Activated CD4-positive, alpha-beta T cell treated with anti-CD3 and anti-CD28 coated beads, Interleukin-2, amount 10 ng/mL, durations not matched to agents 7 days and 5 days (primary cell): ENCODE measurements at regions not wholly inside any gene's neighbourhood (a gene's known extent, or its start where the extent isn't known, plus 50 kb on each side); places are given as distances from the start of the nearest gene placed in this dataset.
"Not testable (repeated sequence)": the region's sequence is repeated elsewhere in the genome, so short reads cannot be mapped to it uniquely, and the experiment has no call there.

Experiments
- CTCF ChIA-PET: fragments of 350-600 bp; sonication (Branson Sonifier 250); formaldehyde crosslinking; loops from one replicate; lab custom pipeline; 2021; ENCODE audit warnings: antibody characterized with exemption; lab: Charles Lee
- POLR2A ChIA-PET: fragments of 350-600 bp; sonication (Branson Sonifier 250); formaldehyde crosslinking; loops from one replicate; lab custom pipeline; 2021; ENCODE audit warnings: antibody characterized with exemption; lab: Charles Lee
- DNase-seq: peaks from one replicate; pipeline ENCODE4 v3.0.0-alpha.2; 2020
- H3K27ac Mint-ChIP-seq: one replicate; pipeline ENCODE4 v1.8.0; 2021; ENCODE audit warnings: mild to moderate bottlenecking, moderate library complexity, mixed read lengths
- H3K27me3 Mint-ChIP-seq: one replicate; pipeline ENCODE4 v1.8.0; 2021; ENCODE audit warnings: mixed read lengths
- H3K36me3 Mint-ChIP-seq: one replicate; pipeline ENCODE4 v1.8.0; 2021; ENCODE audit warnings: low read depth, mixed read lengths
- H3K4me1 Mint-ChIP-seq: one replicate; pipeline ENCODE4 v1.8.0; 2021; ENCODE audit warnings: mixed read lengths
- H3K4me3 Mint-ChIP-seq: one replicate; pipeline ENCODE4 v1.8.0; 2021; ENCODE audit warnings: mild to moderate bottlenecking, moderate library complexity, mixed read lengths
- H3K9me3 Mint-ChIP-seq: one replicate; pipeline ENCODE4 v1.8.0; 2021; ENCODE audit warnings: mixed read lengths

- peaks cover 56% of the 10 kb centered on the region for H3K27me3 Mint-ChIP-seq
- CTCF ChIA-PET = interaction anchor here (0.7 to 1.3 kb wide), 2 partner anchors 9 to 10 kb away, joined by 3 read pairs; no protein-coding TSS in a partner anchor
- H3K4me1 Mint-ChIP-seq = no peaks in the 10 kb centered on the region
- POLR2A ChIA-PET = no interaction called here
- H3K27ac Mint-ChIP-seq = no peak overlapping the region
- H3K9me3 Mint-ChIP-seq = peaks cover 8% of the 10 kb centered on the region
- no peaks in the 10 kb centered on the region for H3K36me3 Mint-ChIP-seq
- no peak overlapping the region for H3K4me3 Mint-ChIP-seq
- no peak for DNase-seq
Observed at GRCh38 chr1:47529520-47530098, 91.8 kb downstream of the FOXD2 start.

- Mint-ChIP-seq H3K4me1 (no peaks in the 10 kb centered on the region), H3K9me3 (peaks cover 6% of the 10 kb centered on the region), H3K4me3 (peak overlapping the region; percentile 10), H3K27ac (no peak overlapping the region), H3K27me3 (peaks cover 50% of the 10 kb centered on the region), H3K36me3 (no peaks in the 10 kb centered on the region)
- no peak for DNase-seq
- ChIA-PET POLR2A (no interaction called here), CTCF (no interaction called here)
Observed at GRCh38 chr1:47532921-47533792, 95.3 kb downstream of the FOXD2 start.

DNA sequence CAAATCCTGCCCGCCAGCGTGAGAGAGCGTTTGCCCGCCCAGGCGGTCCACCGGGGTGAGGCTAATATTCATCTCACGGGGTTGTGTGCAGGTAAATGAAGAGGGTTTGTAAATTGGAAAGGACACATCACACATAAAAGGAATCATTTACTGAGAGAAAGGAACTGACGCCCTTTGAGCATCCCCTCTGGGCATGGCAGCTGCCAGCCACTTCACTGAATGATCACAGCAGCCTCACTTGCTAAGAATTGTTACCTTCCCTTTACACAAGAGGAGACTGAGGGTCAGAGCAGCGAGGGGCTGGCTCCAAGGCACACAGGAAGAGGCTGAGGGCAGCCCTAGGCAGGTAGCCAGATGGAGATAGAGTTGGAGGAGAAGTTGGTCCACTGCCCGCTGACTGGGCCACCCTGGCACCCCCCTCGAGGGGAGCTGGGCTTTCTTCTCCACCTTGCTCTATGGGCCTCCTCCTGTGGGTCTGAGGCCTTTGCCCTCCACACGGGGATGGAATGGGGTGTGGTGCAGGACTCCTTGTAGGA lies 96.0 kb downstream of the FOXD2 start:
- peaks cover 5% of the 10 kb centered on the region for H3K9me3 Mint-ChIP-seq
- CTCF ChIA-PET = no interaction called here
- DNase-seq = no peak
- POLR2A ChIA-PET = no interaction called here
- H3K27me3 Mint-ChIP-seq = peaks cover 53% of the 10 kb centered on the region
- H3K4me3 Mint-ChIP-seq = no peak overlapping the region
- no peaks in the 10 kb centered on the region for H3K4me1 Mint-ChIP-seq
- no peaks in the 10 kb centered on the region for H3K36me3 Mint-ChIP-seq
- H3K27ac Mint-ChIP-seq = no peak overlapping the region

DNA sequence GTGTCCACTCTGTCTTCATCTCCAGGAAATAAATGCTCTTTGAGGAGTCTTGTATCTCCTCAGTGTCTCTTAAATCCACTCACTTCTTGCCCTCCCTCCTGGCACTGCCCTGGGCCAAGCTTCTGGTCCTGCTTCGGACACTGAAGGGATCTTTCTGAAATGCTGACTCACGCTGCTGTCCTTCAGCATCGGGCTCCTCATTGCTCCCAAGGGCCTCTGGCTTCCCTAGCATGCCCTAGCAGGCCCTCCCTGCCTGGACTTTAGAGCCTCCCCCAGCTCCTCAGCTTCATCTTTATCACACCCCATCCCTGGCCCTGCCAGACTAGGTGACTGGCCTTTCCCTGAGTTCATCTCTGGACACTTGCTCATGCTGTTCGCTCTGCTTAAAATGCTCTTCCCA lies 96.6 kb downstream of the FOXD2 start:
- no peak overlapping the region for H3K4me3 Mint-ChIP-seq
- DNase-seq = no peak
- peaks cover 53% of the 10 kb centered on the region for H3K27me3 Mint-ChIP-seq
- POLR2A ChIA-PET = no interaction called here
- CTCF ChIA-PET = no interaction called here
- no peaks in the 10 kb centered on the region for H3K9me3 Mint-ChIP-seq
- H3K27ac Mint-ChIP-seq = no peak overlapping the region
- H3K4me1 Mint-ChIP-seq = no peaks in the 10 kb centered on the region
- H3K36me3 Mint-ChIP-seq = no peaks in the 10 kb centered on the region

- H3K27me3 Mint-ChIP-seq = peaks cover 44% of the 10 kb centered on the region
- H3K4me3 Mint-ChIP-seq = no peak overlapping the region
- no peak for DNase-seq
- no peaks in the 10 kb centered on the region for H3K9me3 Mint-ChIP-seq
- ChIA-PET CTCF (no interaction called here), POLR2A (no interaction called here)
- H3K27ac Mint-ChIP-seq = no peak overlapping the region
- H3K4me1 Mint-ChIP-seq = no peaks in the 10 kb centered on the region
- no peaks in the 10 kb centered on the region for H3K36me3 Mint-ChIP-seq
Observed at GRCh38 chr1:47536646-47537118, 98.8 kb downstream of the FOXD2 start.

GRCh38 chr1:47537268-47537667 lies 99.4 kb downstream of the FOXD2 start:
- no peaks in the 10 kb centered on the region for H3K4me1 Mint-ChIP-seq
- no peak overlapping the region for H3K4me3 Mint-ChIP-seq
- no peaks in the 10 kb centered on the region for H3K36me3 Mint-ChIP-seq
- no peaks in the 10 kb centered on the region for H3K9me3 Mint-ChIP-seq
- CTCF ChIA-PET = no interaction called here
- no peak for DNase-seq
- peaks cover 41% of the 10 kb centered on the region for H3K27me3 Mint-ChIP-seq
- H3K27ac Mint-ChIP-seq = no peak overlapping the region
- POLR2A ChIA-PET = no interaction called here

DNA sequence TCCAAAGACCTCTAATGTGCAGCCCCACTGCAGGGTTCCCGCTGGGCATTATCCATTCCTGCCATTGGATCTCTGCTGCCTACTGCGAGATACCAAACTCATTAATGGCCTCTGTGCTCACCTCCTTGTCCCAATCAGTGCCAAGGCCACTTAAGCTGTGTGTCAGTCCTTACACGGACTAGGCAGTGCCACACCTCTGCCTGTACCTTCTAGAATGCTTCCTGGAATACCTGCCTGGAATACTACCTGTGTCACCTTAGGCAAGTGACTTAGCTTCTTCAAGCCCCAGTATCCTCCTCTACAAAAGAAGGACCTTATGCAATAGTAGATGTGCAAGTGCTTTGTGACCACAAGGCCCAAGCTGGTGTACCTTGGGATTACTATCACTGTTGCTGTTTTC lies 100.1 kb downstream of the FOXD2 start:
- DNase-seq = no peak
- Mint-ChIP-seq H3K36me3 (no peaks in the 10 kb centered on the region), H3K4me1 (no peaks in the 10 kb centered on the region), H3K4me3 (no peak overlapping the region), H3K9me3 (no peaks in the 10 kb centered on the region), H3K27me3 (peaks cover 34% of the 10 kb centered on the region), H3K27ac (no peak overlapping the region)
- POLR2A ChIA-PET = no interaction called here
- CTCF ChIA-PET = interaction anchor here (1.2 to 1.3 kb wide), 2 partner anchors 9 to 20 kb away, joined by 3 read pairs; no protein-coding TSS in a partner anchor

DNA sequence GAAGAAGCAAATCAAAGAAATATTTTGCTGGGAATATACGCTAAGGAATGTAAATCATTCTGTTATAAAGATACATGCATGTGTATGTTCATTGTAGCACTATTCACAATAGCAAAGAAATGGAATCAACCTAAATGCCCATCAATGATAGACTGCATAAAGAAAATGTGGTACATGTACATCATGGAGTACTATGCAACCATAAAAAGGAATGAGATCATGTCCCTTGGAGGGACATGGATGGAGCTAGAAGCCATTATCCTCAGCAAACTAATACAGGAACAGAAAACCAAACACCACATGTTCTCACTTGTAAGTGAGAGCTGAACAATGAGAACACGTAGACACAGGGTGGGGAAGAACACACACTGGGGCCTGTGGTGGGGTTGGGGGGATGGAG lies 100.7 kb downstream of the FOXD2 start:
- DNase-seq, H3K27ac Mint-ChIP-seq, POLR2A ChIA-PET, H3K36me3 Mint-ChIP-seq, H3K4me1 Mint-ChIP-seq, H3K4me3 Mint-ChIP-seq, H3K9me3 Mint-ChIP-seq: not testable (repeated sequence)
- peaks cover 30% of the 10 kb centered on the region for H3K27me3 Mint-ChIP-seq
- CTCF ChIA-PET = interaction anchor here (1.2 to 1.3 kb wide), 2 partner anchors 9 to 20 kb away, joined by 3 read pairs; no protein-coding TSS in a partner anchor

GRCh38 chr1:47541705-47542104 lies 103.9 kb downstream of the FOXD2 start:
- POLR2A ChIA-PET, H3K27me3 Mint-ChIP-seq, CTCF ChIA-PET, DNase-seq, H3K4me1 Mint-ChIP-seq, H3K9me3 Mint-ChIP-seq, H3K27ac Mint-ChIP-seq, H3K36me3 Mint-ChIP-seq, H3K4me3 Mint-ChIP-seq: not testable (repeated sequence)

DNA sequence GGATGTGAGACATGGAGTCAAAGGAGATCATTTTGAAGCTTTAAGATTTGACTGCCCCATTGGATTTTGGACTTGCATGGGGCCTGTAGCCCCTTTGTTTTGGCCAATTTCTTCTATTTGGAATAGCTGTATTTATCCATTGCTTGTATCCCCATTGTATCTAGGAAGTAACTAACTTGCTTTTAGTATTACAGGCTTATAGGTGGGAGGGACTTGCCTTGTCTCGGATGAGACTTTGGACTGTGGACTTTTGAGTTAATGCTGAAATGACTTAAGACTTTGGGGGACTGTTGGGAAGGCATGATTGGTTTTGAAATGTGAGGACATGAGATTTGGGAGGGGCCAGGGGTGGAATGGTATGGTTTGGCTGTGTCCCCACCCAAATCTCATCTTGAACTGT lies 105.2 kb downstream of the FOXD2 start:
- H3K4me3 Mint-ChIP-seq, CTCF ChIA-PET, H3K27me3 Mint-ChIP-seq, POLR2A ChIA-PET, H3K27ac Mint-ChIP-seq, H3K4me1 Mint-ChIP-seq, H3K9me3 Mint-ChIP-seq, DNase-seq, H3K36me3 Mint-ChIP-seq: not testable (repeated sequence)

GRCh38 chr1:47545912-47546483 lies 108.2 kb downstream of the FOXD2 start:
- no peak overlapping the region for H3K27ac Mint-ChIP-seq
- H3K27me3 Mint-ChIP-seq = peaks cover 2% of the 10 kb centered on the region
- no peaks in the 10 kb centered on the region for H3K36me3 Mint-ChIP-seq
- CTCF ChIA-PET = no interaction called here
- no peaks in the 10 kb centered on the region for H3K4me1 Mint-ChIP-seq
- DNase-seq = no peak
- no peak overlapping the region for H3K4me3 Mint-ChIP-seq
- H3K9me3 Mint-ChIP-seq = peaks cover 4% of the 10 kb centered on the region
- POLR2A ChIA-PET = no interaction called here

DNA sequence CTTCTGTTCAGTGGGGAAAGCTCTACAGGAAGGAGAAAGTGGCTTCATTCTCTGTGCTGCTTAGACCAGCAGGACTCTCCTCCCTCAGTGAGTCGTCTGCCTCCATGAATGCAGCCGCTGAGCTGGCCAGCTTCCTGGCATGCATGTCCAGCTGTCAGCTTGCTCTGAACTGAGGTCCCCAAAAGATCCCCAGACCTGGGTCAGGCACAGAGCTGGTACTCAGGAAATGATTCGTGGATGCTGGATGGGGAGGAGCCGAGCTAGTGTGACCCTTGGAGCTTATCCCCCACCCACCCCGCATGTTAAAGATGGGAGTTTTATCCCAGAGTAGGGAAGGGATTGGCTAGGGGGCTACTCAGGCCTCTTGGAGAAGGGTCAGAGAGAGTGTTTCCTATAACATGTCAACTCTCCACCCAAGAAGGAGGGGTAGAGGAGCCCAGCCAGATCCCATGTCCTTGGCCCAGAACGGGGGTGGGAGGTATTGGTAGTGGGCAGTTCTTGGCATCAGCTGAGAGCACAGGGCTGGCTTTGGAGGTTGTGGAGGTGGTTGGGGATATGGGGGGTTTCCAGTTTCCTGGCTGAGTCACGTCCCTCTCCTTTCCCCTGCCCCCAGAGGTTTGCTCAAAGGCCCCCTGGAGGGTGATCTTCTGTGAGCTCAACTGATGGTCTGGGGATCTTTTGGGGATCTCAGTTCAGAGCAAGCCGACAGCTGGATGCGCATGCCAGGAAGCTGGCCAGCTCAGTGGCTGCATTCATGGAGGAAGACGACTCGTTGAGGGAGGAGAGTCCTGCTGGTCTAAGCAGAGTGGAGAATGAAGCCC lies 110.1 kb downstream of the FOXD2 start:
- peaks cover 4% of the 10 kb centered on the region for H3K9me3 Mint-ChIP-seq
- no peaks in the 10 kb centered on the region for H3K4me1 Mint-ChIP-seq
- no peak overlapping the region for H3K4me3 Mint-ChIP-seq
- ChIA-PET POLR2A (no interaction called here), CTCF (interaction anchor here (1.2 kb wide), 1 partner anchor 104 kb away, joined by 3 read pairs; no protein-coding TSS in a partner anchor)
- DNase-seq = no peak
- H3K36me3 Mint-ChIP-seq = no peaks in the 10 kb centered on the region
- no peak overlapping the region for H3K27ac Mint-ChIP-seq
- H3K27me3 Mint-ChIP-seq = peaks cover 2% of the 10 kb centered on the region
